ENCODE measurements at regions not wholly inside any gene's neighbourhood (a gene's known extent, or its start where the extent isn't known, plus 50 kb on each side); places are given as distances from the start of the nearest gene placed in this dataset.

DNA sequence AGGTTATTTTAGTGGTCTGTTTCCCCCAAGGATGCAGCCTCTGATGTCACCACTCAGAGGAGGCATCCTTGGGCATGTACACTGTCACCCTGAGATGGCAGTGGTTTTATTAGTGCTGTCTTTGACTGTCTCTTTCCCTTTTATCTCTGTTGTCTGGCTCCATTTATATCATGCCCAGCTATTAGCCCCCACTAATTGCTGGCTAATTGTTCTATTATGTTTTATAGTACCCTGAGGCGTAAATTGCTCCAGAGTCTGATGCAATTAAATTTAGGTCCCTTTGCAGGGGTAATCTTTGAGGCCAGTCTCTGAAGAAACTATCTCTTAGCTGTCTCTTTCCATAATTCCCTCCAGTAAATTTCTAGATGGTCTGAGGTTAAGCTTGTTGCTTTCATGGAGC, 301.0 kb upstream of the KLHL29 start:
- DNase-seq (ENCODE audit: low read depth): no peak

DNA sequence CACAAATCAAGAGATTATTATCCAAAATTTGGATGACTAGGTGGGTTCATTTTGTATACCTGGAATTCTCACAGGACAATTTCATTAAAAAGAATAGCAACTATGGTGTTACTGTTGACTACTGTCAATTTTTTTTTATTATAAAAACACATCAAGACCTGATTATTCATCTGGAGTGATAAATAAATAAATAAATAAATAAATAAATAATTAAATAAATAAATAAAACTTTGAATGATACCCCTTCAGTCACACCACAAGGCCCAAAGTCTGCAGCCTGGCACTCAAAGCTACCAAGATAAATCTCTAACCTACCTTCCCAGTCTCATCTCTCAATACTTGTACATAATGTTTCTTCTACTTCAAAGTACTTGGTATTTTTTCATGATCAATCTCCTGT, 294.0 kb upstream of the KLHL29 start:
- no peak for DNase-seq (ENCODE audit: low read depth)

DNA sequence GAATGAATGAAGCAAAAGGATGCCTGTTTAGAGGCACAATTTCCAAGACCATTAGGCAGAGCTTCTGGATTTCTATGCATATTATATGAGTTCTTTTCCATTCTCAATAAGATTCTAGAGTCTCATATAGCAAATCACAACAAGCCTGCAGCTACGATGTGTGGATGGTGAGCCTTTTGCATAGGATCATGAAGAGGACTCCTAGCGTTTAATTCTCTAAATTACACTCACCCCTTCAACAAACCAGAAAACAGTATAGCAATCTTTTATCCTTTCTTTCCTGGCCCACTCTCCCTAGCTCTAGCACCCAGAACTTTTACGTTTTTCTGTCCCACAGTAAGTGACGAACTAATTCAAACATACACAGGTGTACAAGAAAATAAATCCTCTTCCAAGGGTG, 293.1 kb upstream of the KLHL29 start:
- DNase-seq (ENCODE audit: low read depth): no peak

DNA sequence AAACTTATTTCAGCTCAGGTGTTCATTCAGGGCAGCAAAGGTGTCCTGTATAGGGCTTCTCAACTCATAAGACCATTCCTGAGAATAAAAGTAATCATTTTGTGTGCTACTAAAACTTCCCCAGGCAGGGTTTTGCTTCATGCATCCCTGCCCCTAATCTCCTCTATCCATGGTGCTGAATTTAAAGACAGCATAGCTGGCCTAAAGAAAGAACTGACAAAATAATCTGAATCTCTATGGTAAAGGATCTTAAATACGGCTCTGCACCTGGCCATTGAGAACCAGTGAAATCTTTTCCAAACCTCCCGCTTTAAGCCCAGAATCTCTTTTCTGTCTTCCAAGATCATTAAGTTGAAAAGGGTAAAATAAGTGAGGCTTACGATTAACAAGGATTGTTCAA, 292.1 kb upstream of the KLHL29 start:
- DNase-seq (ENCODE audit: low read depth): no peak

DNA sequence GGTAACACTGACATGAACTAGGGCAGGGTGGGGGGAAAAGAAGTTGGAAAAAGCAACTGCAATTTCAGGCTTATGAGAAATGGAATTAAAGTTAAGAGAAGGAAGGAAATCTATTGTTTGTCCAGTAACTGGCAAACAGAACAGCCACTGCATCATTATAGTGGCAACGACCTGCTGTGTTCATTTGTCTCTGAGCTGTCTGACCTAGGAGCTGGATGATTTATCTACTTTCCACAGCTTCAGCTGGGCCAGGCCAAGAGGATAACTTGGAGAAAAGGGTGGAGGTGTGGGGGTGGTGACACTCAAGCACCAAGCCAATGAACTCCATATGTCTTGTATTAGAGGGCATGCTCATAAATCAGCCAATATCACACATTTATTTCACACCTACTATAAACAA, 291.5 kb upstream of the KLHL29 start:
- DNase-seq (ENCODE audit: low read depth): no peak

DNA sequence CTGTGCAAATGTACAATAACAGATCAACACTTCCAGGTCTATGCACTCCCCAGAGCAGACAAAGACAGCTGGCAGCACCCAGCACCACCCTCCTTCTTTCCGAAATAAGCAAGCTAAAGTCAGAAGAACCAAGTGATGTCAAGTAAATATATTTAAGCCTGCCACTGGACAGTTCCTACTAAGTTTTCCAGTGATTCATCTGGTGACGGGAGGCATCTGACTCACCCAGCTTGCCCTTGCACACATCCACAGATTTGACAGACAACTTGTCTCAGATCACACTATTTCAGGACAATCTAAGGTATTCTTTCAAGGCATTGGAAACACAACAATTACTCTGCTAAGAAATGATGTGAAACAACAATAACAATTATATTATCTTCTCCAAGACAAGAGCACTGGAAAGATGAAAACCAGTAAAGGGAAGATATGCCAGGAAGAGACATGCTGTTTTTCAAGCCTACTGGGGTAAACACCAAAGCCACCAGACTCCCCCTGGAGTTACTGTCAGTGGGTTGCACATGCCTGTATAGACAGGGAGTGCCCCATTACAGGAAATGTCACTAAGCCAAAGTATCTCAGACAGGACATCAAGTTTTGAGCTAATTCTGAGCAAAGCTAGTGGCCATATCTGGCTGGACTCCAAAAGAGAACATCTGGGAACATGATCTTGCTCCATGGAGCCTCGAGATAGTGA, 287.9 kb upstream of the KLHL29 start:
- no peak for DNase-seq (ENCODE audit: low read depth)

DNA sequence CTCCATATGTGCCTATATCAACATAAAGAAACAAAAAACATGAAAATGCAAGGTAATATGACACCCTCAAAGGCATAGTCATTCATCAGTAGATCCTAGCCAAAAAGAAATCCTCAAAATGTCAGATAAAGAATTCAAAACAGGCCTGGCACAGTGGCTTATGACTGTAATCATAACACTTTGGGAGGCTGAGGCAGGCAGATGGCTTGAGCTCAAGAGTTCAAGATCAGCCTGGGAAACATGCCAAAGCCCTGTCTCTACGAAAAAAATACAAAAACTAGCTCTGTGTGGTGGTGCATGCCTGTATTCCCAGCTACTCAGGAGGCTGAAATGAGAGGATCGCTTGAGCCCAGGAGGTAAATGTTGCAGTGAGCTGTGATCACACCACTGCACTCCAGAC, 284.6 kb upstream of the KLHL29 start:
- DNase-seq (ENCODE audit: low read depth): no peak

DNA sequence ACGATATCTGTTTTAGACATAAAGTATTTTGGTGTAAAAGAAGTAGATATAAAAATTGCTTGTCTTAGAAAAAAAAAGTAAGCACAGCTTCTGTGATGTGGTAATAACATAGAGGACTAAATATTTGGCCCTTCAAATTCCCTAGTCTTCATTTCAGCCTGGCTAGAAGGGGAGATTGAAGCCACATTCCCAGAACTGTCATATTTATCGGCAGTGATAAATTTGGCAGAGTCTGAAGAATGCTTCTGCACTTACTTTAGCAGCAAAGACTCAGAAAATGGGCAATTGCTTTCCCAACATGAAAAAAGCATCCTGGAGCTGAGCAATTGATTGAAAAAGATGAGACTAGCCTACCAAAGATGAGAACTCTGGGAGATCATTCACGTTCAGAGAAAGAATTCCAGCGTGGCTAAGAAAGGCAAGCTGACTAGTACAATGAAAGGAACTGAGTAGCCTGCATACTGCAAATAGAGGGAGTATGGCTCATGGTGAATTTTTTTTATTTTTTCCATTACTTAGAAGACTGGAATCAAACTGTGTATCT, 278.7 kb upstream of the KLHL29 start:
- no peak for DNase-seq (ENCODE audit: low read depth)

DNA sequence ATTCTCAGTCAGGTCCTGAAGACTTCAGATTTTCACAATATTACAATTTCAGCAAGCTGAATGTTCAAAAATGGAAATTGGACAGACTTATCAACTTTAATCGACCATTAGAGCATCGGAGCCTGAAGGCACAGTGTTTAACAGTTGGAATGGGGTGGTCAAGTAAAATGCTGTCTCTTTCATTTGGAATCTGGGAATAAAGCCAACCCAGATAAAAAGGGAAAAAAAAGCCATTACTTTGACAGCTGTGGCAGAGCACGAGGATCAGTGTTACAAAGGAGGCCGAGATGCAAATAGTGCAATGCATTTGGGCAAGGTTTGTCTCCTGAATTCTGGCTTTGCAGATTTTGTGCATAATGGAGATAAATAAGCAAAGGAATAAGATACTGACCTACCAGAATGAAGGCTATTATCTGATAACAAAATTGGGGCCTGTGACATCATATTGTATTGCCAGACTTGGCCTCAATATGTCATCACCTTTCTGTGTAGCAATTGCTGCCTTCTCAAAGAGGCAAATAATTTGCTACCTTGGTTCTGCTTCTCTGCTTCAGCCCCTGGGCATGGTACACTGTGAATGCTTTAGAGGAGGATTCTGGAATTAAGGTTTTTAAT, 277.5 kb upstream of the KLHL29 start:
- DNase-seq (ENCODE audit: low read depth): no peak

DNA sequence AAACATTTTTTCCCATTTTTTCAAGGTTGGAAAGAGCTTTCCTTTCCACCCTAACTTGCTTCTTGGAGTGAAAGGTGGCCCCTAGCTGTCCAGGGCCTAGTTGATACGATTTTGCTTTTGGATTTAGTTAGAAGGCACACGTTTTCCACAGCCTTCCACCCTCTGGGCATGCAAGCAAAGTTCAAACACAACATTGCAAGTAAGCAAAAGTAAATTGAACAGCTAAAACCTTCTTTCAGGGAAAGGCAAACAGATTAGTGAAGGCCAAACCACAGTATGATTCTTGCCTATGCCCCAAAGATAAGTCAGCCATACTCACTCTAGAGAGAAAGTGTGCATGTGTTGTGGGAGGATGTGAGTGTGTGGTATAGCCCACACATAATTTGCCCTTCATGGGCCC, 273.7 kb upstream of the KLHL29 start:
- no peak for DNase-seq (ENCODE audit: low read depth)

DNA sequence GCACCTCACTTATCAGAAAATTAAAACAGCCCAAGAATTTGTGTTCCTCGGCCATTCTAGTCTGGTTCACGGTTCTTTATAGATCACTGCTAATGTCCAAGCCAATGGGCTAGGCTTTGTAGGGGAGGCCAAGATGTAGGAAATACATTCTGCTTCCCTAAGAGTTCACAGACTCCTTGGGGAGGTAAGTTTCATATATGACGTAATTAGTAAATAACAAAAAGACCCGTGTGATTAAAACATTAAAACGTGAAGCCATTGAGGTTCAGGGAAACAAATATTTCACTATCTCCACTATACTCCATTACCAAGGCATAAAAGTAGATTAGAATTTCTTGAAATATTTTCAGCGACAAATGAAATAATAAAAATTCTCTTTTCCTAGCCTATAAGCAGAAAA, 272.5 kb upstream of the KLHL29 start:
- no peak for DNase-seq (ENCODE audit: low read depth)

DNA sequence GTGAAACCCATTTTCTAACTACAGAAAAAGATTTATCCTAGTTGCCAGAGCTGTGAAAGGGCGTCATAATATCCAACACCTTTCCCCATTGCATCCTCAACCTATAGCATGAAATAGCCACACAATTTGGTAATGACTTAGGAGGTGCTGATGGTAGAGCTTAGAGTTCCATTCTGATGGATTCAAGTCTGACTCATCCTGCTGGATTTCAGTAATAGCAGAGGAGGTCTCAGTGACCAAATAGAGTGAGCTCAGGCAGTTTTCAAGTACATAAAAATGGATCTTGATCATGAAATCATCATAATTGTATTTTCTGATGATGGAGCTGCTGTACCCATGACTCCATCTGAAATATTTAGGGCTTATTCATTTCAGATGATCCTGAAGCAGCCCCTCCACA, 270.7 kb upstream of the KLHL29 start:
- no peak for DNase-seq (ENCODE audit: low read depth)

DNA sequence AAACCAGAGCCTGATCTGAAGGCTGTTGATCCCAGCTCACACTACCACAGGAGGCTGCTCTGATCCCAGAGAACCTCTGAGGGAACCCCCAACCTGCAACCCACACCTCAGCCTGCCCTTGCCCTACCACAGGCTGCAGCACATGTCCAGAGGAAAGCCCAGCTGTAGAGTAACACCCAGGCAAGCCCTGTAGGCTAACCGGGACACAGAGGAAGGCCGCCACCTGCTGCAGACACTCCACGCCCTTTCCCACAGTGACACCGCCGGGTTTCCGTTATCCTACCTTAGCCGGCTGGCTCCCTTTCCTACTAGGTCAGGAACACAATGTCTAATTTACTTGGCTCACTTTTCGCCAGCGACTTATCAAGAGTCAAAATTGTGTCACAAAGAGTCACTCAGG, 266.7 kb upstream of the KLHL29 start:
- DNase-seq (ENCODE audit: low read depth): no peak

DNA sequence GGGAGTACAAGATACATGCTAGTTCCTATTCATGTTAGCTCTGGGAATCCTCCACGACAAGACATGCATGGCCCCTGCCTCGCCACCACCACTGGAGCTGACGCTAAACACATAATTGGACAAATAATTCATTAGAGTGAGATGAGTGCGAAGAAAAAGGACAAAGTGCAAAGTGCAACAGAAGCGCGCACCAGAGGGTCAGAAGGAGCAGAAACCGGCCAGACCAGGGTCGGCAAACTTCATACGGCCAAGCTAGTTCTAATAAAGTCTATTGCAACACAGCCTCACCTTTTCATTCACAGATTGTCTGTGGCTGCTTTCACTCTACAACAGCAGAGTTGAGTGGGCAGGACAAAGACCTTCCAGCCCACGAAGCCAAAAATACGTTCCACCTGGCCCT, 266.1 kb upstream of the KLHL29 start:
- DNase-seq (ENCODE audit: low read depth): no peak

DNA sequence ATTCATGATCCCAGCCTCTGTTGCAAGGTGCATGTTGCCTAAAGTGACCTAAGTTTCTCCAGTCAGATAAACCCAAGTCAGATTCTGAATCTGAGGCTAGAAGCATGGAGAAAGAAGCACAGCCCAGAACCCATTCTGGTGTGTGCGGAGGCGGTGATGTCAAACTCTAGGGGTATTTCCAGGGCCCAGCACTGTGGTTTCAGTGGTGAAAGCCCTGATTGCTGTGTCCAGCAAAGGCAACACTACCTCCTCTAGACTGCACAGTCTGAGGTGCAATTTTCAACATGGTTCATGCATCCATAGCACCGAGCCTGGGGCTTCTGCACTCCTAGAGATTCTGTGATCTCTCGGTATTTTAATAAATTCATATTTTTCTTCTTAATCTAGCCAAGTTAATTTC, 264.8 kb upstream of the KLHL29 start:
- DNase-seq (ENCODE audit: low read depth): no peak

DNA sequence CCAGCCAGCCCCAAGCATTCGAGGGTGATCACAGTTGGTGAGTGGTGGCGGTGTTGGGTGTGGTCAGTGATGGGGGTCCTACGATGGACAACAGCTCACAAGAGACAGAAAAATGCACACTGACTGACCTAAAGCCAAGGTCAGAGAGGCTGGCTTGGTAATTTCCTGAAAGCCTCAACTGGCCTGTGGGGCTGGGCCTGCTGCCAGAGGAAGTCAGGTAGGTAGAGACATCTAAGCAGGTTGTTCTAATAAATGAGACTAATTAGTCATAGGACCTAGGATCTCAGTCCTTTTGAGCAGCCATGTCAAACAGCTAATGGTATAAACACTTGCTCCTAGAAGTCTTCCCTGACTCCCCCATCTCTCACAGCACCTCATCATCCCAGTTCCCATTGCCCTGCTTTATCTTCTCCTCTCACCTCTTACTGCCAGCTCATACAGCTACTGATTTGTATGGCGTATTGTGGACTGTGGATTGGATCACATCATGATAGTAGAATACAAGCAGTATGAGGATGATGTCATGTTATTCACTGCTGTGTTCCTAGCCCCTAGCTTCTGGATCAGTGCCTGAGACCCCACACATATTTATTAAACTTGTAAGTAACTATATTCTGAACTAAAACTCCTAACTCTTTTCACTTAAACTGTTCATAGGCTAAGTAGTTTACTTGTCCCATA, 262.9 kb upstream of the KLHL29 start:
- no peak for DNase-seq (ENCODE audit: low read depth)

DNA sequence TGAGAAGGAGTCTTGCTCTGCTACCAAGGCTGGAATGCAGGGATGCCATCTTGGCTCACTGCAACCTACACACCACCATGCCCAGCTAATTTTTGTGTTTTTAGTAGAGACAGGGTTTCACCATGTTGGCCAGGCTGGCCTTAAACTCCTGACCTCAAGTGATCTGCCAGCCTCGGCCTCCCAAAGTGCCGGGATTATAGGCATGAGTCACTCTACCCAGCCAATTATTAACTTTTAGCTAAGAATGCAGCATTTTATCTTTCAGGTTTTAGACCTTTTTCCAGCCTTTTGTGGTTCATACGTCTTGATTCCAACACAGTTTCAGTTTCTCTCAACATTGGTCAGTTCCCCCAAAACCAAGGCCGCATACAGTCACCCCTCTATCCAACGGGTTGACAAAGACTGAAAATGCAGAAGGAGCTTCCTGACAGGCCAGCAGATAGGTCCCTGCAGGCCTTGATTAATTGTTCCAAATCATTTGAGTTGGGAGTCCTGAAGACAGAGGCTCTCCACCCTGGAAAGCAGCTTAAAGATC, 262.2 kb upstream of the KLHL29 start:
- DNase-seq (ENCODE audit: low read depth): no peak

DNA sequence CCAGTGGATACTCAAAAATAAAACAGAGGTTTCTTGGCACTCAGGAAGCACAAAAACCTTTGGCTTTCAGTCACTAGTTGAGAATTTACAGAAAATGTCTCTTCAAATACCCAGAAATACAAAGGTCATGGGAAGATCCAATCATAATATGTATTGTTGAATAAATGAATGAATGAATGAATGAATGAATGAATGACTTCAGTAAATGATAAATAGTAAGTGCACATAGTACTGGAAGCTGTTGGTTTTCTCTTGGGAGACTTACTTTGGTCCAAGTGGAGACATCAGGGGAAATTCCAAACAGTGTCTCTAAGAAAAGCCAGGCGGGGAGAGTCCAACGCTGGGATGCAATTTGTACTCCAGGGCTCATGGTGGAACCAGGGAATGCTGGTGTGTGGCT, 261.3 kb upstream of the KLHL29 start:
- no peak for DNase-seq (ENCODE audit: low read depth)

DNA sequence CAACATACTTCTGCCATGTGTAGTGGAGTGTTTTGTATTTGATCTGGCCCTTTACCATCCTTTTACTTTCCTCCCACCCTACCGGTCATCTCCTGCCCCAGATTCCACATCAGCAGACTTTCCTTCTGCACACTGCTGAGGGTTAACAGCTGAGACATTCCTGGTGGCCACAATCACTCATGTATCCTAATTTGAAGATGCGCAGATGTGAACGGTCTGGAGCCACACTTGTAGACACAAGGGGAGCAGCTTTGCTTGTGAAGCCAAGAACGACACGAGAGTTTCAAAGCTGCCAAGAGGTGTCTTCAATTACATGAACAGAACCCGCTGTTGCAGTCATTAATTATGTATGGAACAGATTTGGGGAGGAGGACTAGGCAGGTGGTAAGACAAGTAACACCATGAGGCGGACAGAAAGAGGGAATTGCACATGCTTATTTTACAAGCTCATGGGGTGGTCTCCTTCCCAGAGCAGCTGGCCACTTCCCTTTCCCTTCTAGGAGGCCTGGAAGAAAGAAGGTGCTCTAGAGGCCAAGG, 260.7 kb upstream of the KLHL29 start:
- no peak for DNase-seq (ENCODE audit: low read depth)

DNA sequence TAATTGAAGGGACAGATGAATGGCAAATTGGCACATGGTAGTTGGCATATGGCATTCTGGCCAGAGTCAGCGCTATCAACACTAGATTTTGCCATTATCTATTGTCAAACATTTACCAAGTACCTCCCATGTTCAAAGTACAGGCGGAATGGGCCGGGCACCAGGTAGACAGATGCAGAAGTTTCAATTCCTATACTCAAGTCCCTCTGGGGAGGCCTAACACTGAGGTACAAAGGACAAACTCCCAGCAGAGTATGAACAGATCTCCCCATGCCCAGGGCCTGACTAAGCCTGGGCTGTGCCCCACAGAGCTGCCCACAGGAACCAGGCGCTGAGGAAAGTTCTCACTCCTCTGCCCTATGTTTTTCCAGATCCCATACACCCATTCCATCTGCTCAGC, 257.5 kb upstream of the KLHL29 start:
- no peak for DNase-seq (ENCODE audit: low read depth)

DNA sequence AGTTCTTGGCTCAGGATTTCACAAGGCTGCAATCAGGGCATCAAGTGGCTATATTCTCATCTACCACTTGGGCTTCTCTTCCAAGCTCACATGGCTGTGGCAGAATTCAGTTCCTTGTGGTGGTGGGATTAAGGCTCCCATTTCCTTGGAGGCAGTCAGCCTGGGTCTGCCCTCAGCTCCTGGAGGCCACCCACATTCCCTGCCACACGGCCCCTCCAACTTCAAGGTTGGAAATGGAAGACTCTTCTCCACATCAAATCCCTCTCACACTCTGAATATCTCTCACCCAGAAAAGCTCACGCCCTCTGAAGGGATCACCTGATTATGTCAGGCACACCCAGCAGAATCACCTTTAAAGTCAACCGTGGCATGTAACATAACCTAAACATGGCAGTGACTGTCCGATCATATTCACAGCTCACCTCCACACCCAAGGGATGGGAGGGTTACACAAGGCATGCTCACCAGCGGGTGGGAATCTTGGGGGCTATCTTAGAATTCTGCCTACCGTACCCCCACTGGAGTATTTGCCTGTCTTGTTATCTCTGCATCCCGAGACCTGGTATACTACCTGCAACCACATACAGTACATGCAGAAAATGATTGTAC, 256.2 kb upstream of the KLHL29 start:
- no peak for DNase-seq (ENCODE audit: low read depth)

DNA sequence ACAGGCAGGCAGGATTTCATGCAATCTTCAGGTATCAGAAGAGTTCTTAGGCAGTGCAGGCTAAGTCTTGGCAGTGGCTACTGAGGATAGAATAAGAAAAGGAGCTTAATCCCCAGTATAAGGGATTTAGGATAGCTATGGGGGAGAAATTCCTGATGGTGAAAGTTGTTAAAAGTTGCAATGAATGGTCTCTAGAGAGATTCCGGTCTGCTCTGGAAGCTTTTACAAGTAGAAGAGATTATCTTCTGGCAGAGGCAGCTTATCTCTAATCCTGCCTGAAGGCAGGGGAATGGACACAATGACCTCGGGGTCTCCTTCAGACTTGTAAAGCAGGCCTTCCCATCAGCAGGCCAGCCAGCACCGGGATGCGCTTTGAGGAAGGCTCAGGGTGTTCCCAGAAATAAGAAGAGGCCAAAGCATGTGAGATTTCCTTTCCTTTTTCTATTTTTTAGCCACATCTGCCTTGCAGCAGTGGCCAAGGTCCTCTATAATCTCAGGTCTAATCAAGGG, 253.9 kb upstream of the KLHL29 start:
- no peak for DNase-seq (ENCODE audit: low read depth)

Measured in non-pigmented ciliary epithelial cell (primary cell).